Endothelial cell of umbilical vein (primary cell): ENCODE measurements at regions not wholly inside any gene's neighbourhood (a gene's known extent, or its start where the extent isn't known, plus 50 kb on each side); places are given as distances from the start of the nearest gene placed in this dataset.

Experiments used
- BruUV-seq: library from RNA; stranded (reverse); fragments of 400-500 nt; replicated peaks from 2 replicates; lab custom pipeline; 2021; lab: Mats Ljungman, UMichigan
- CTCF ChIA-PET: fragments of 300-600, 350-600 bp; sonication (Branson Sonifier 250); formaldehyde crosslinking; loops from one replicate; lab custom pipeline; 2021; ENCODE audit warnings: antibody characterized with exemption, inconsistent platforms; lab: Charles Lee
- POLR2A ChIA-PET: fragments of 300-600, 350-600 bp; sonication (Branson Sonifier 250); formaldehyde crosslinking; loops from one replicate; lab custom pipeline; 2021; ENCODE audit warnings: antibody characterized with exemption, inconsistent platforms; lab: Charles Lee
- DNase-seq: peaks from one replicate; pipeline ENCODE4 v3.0.0-alpha.2; 2011; ENCODE audit warnings: low read depth, low spot score
- FAIRE-seq: peaks from 2 replicates; lab custom pipeline; 2011; peaks lifted over from hg19 to GRCh38; lab: Jason Lieb, UNC
- H2AFZ ChIP-seq: 2 replicates; pipeline ENCODE4 v1.6.0; 2012; ENCODE audit warnings: low read depth, low read length, control low read depth, inconsistent platforms
- H3K27ac ChIP-seq: 2 replicates; pipeline ENCODE4 v1.5.1; 2011; ENCODE audit warnings: low read depth, mild to moderate bottlenecking, control low read depth, low read length, moderate library complexity; ENCODE audit not compliant: insufficient read depth
- H3K27me3 ChIP-seq, 2 experiments: 2 replicates each; pipeline versions ENCODE4 v1.6.0 to v1.6.1; 2011; ENCODE audit warnings: low read length in 2 of 2, mixed read lengths in 1 of 2; ENCODE audit not compliant: control insufficient read depth in 2 of 2, insufficient read depth in 2 of 2
- H3K36me3 ChIP-seq, 2 experiments: 2 replicates in 1 of 2; 3 replicates in 1 of 2; pipeline ENCODE4 v1.5.1; 2011; ENCODE audit warnings: low read length in 2 of 2, mild to moderate bottlenecking in 1 of 2, moderate library complexity in 1 of 2; ENCODE audit not compliant: control insufficient read depth in 2 of 2, insufficient read depth in 2 of 2; ENCODE audit errors: extremely low read depth in 1 of 2
- H3K4me1 ChIP-seq: 3 replicates; pipeline ENCODE4 v1.5.1; 2011; ENCODE audit warnings: mild to moderate bottlenecking, low read length; ENCODE audit not compliant: control insufficient read depth, insufficient read depth; ENCODE audit errors: extremely low read depth
- H3K4me2 ChIP-seq: 2 replicates; pipeline ENCODE4 v1.6.1; 2011; ENCODE audit warnings: low read length, control low read depth, mixed read lengths; ENCODE audit not compliant: insufficient read depth
- H3K4me3 ChIP-seq, 3 experiments: fragments of 200-600 bp in 1 of 3; sonication (generic), shearing (Covaris generic) in 1 of 3; replicated peaks in 1 of 3; 2 replicates each; pipeline ENCODE4 v1.5.1; 2011 to 2016; ENCODE audit warnings: control low read depth in 3 of 3, low read length in 3 of 3, mild to moderate bottlenecking in 2 of 3, inconsistent platforms in 1 of 3, low read depth in 1 of 3, moderate library complexity in 1 of 3; ENCODE audit not compliant: insufficient read depth in 1 of 3
- H3K79me2 ChIP-seq: 2 replicates; pipeline ENCODE4 v1.6.0; 2012; ENCODE audit warnings: low read length, inconsistent platforms; ENCODE audit not compliant: control insufficient read depth, insufficient read depth
- H3K9ac ChIP-seq: replicated peaks from 2 replicates; pipeline ENCODE3; 2011; ENCODE audit warnings: low read length, control low read depth; ENCODE audit not compliant: insufficient read depth; ENCODE audit errors: extremely low read depth
- H3K9me1 ChIP-seq: replicated peaks from 3 replicates; pipeline ENCODE4 v1.6.0; 2011; ENCODE audit warnings: mild to moderate bottlenecking, low read length; ENCODE audit not compliant: control insufficient read depth, insufficient read depth; ENCODE audit errors: extremely low read depth
- H3K9me3 ChIP-seq: replicated peaks from 2 replicates; pipeline ENCODE4 v1.5.1; 2012; ENCODE audit warnings: low read length, inconsistent platforms; ENCODE audit not compliant: control insufficient read depth, insufficient read depth
- H4K20me1 ChIP-seq: replicated peaks from 2 replicates; pipeline ENCODE3; 2011; ENCODE audit warnings: mild to moderate bottlenecking, low read length; ENCODE audit not compliant: control insufficient read depth, insufficient read depth; ENCODE audit errors: extremely low read depth
- CTCF ChIP-seq, 2 donors: IDR thresholded peaks; 1 replicate in 1 of 2; 2 replicates in 1 of 2; pipeline ENCODE4 v1.5.1; 2011; ENCODE audit warnings: low read length in 2 of 2, mild to moderate bottlenecking in 2 of 2, moderate library complexity in 2 of 2, control low read depth in 1 of 2, inconsistent platforms in 1 of 2, low read depth in 1 of 2; ENCODE audit not compliant: insufficient read depth in 1 of 2; ENCODE audit errors: extremely low read depth in 1 of 2
- EZH2 ChIP-seq: IDR thresholded peaks from 2 replicates; pipeline ENCODE4 v1.6.1; 2012; ENCODE audit warnings: borderline replicate concordance, low read depth, mild to moderate bottlenecking, moderate library complexity, low read length, inconsistent platforms; ENCODE audit not compliant: severe bottlenecking
- FOS ChIP-seq: IDR thresholded peaks from 2 replicates; pipeline ENCODE4 v1.6.1; 2011; ENCODE audit warnings: mild to moderate bottlenecking, low read length, moderate library complexity, borderline replicate concordance; ENCODE audit not compliant: insufficient read depth
- GATA2 ChIP-seq: IDR thresholded peaks from 2 replicates; pipeline ENCODE4 v1.7.0; 2011; ENCODE audit warnings: low read depth, mild to moderate bottlenecking, moderate library complexity, mixed read lengths, low read length; ENCODE audit not compliant: insufficient read length, insufficient read depth
- JUN ChIP-seq: IDR thresholded peaks from 2 replicates; pipeline ENCODE4 v1.6.1; 2011; ENCODE audit warnings: borderline replicate concordance, low read depth; ENCODE audit not compliant: insufficient read length, insufficient read depth
- MYC ChIP-seq: IDR thresholded peaks from one replicate; pipeline ENCODE4 v1.6.1; 2011; ENCODE audit warnings: mild to moderate bottlenecking, low read depth, low read length
- POLR2A ChIP-seq: IDR thresholded peaks from 2 replicates; pipeline ENCODE4 v1.6.1; 2012; ENCODE audit warnings: low read depth, mild to moderate bottlenecking, control low read depth, low read length
- POLR2AphosphoS5 ChIP-seq: IDR thresholded peaks from 2 replicates; pipeline ENCODE4 v1.6.1; 2012; ENCODE audit warnings: low read depth, mild to moderate bottlenecking, control low read depth, low read length, moderate library complexity; ENCODE audit not compliant: insufficient read depth
- dilution Hi-C: fragments of 300-500 bp; cut with MboI; formaldehyde crosslinking; loops from one replicate; pipeline ENCODE4 v1.15.0; 2019; ENCODE audit warnings: low sequenced_read_pairs; ENCODE audit not compliant: extremely low pct_ligation_motif_present
- intact Hi-C: fragments of 100-400 bp; cut with micrococcal nuclease; formaldehyde crosslinking; loops from one replicate; pipeline ENCODE4 v1.10.0; 2022
- TF ChIP-seq, protein P1 (sequence below): IDR thresholded peaks from 2 replicates; pipeline ENCODE4 v1.6.1; 2011; ENCODE audit not compliant: insufficient read depth, insufficient read length

DNA sequence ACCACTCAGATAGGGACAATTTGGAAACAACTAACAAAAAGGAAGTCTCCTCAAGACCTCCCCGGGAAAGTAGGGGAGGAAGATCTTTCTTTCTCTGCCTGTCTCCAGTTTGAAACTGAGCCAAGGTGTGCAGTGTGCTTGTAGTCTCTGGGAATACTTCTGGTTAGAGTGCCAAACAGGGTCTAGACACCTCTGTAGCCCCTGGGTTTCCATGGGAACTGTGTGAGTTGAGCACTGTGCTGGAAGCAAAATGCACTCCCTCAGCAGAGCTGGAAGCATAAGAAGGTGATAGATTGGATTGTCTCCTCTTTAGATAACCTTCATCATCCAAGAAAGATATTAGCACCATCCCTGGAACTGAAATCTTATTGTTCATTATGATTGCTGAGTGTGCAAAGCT is 129.2 kb upstream of the TNPO1 start:
- Histone ChIP-seq H3K4me3 (no peak overlapping the region), H2AFZ (no peak overlapping the region), H3K9me1 (no peaks in the 10 kb centered on the region), H3K4me1 (no peaks in the 10 kb centered on the region), H3K27me3 (no peaks in the 10 kb centered on the region), H4K20me1 (no peaks in the 10 kb centered on the region), H3K9ac (no peak overlapping the region), H3K4me2 (no peak overlapping the region), H3K27ac (no peak overlapping the region), H3K9me3 (no peaks in the 10 kb centered on the region), H3K36me3 (no peaks in the 10 kb centered on the region), H3K79me2 (no peaks in the 10 kb centered on the region)
- DNase-seq (no peak), FAIRE-seq (no peak)
- ChIA-PET CTCF (interaction anchor here (0.6 to 1.9 kb wide), 3 partner anchors 21 to 76 kb away, joined by 3 to 5 read pairs (median 3); no protein-coding TSS in a partner anchor), POLR2A (no interaction called here)
- intact Hi-C loops: no loop called here
- dilution Hi-C loops: no loop called here
- TF ChIP-seq POLR2A (no peak), FOS (no peak), EZH2 (no peak)
- no TSS peak for BruUV-seq

DNA sequence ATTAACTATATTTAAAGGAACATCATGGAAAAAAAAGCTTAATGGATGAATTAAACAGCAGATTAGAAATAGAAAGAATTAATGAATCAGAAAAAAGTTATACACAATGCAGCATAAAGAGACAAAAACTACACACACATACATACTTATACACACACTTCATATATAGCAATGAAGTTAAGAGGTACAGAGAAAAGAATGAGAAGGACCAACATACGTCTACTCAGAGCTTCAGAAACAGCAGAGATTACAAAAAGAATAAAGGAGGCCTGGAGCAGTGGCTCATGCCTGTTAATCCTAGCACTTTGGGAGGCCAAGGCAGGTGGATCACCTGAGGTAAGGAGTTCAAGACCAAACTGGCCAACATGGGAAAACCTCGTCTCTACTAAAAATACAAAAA is 133.9 kb upstream of the TNPO1 start:
- Histone ChIP-seq H3K9ac (no peak overlapping the region), H3K27me3 (no peaks in the 10 kb centered on the region), H3K9me3 (no peaks in the 10 kb centered on the region), H3K4me3 (no peak overlapping the region), H4K20me1 (no peaks in the 10 kb centered on the region), H3K36me3 (no peaks in the 10 kb centered on the region), H3K79me2 (no peaks in the 10 kb centered on the region), H3K27ac (no peak overlapping the region), H3K4me2 (no peak overlapping the region), H2AFZ (no peak overlapping the region), H3K4me1 (no peaks in the 10 kb centered on the region), H3K9me1 (no peaks in the 10 kb centered on the region)
- FAIRE-seq (no peak), DNase-seq (no peak)
- no peak for TF ChIP-seq JUN
- no peak for TF ChIP-seq MYC
- TF ChIP-seq GATA2: no peak
- no peak for TF ChIP-seq FOS
- no peak for TF ChIP-seq POLR2AphosphoS5
- TF ChIP-seq EZH2: no peak
- no peak for TF ChIP-seq POLR2A
- TF ChIP-seq, protein P1, sequence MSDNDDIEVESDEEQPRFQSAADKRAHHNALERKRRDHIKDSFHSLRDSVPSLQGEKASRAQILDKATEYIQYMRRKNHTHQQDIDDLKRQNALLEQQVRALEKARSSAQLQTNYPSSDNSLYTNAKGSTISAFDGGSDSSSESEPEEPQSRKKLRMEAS: no peak
- no peak for TF ChIP-seq CTCF (IDR thresholded peaks at IDR 0.05; ENCODE audit: extremely low read depth in 1 of 2, insufficient read depth in 1 of 2, low read depth in 1 of 2, low read length in 2 of 2)
- dilution Hi-C loops: no loop called here
- intact Hi-C loops: no loop called here
- CTCF ChIA-PET: no interaction called here
- BruUV-seq: no TSS peak
- POLR2A ChIA-PET: no interaction called here
